WTC11 (cell line): ENCODE measurements at regions not wholly inside any gene's neighbourhood (a gene's known extent, or its start where the extent isn't known, plus 50 kb on each side); places are given as distances from the start of the nearest gene placed in this dataset.

Experiments used
- CREB1 ChIP-seq: sonication (generic); formaldehyde crosslinking; IDR thresholded peaks from 2 replicates; pipeline ENCODE4 v1.8.0; 2023; ENCODE audit warnings: mild to moderate bottlenecking, missing genetic modification reagents
- CTCF ChIP-seq: fragments of 200-600 bp; IDR thresholded peaks from 2 replicates; pipeline ENCODE4 v1.8.0; 2022; ENCODE audit warnings: antibody characterized with exemption
- ELF4 ChIP-seq: sonication (generic); formaldehyde crosslinking; IDR thresholded peaks from 2 replicates; pipeline ENCODE4 v1.8.1; 2022; ENCODE audit warnings: low read depth, mild to moderate bottlenecking, moderate library complexity, missing genetic modification reagents
- FOXP4 ChIP-seq: sonication (generic); formaldehyde crosslinking; IDR thresholded peaks from 2 replicates; pipeline ENCODE4 v1.8.0; 2022; ENCODE audit warnings: mild to moderate bottlenecking, missing genetic modification reagents
- JUN ChIP-seq: sonication (generic); formaldehyde crosslinking; IDR thresholded peaks from 2 replicates; pipeline ENCODE4 v1.8.0; 2023; ENCODE audit warnings: mild to moderate bottlenecking, missing genetic modification reagents
- PREB ChIP-seq: sonication (generic); formaldehyde crosslinking; IDR thresholded peaks from 2 replicates; pipeline ENCODE4 v1.8.1; 2022; ENCODE audit warnings: mild to moderate bottlenecking, missing genetic modification reagents, moderate library complexity, borderline replicate concordance
- TEAD4 ChIP-seq: sonication (generic); formaldehyde crosslinking; IDR thresholded peaks from 2 replicates; pipeline ENCODE4 v1.8.0; 2022; ENCODE audit warnings: mild to moderate bottlenecking, missing genetic modification reagents
- ZNF396 ChIP-seq: fragments of 250-450 bp; sonication (Bioruptor Pico); IDR thresholded peaks from 2 replicates; pipeline ENCODE4 v1.8.0; 2021; ENCODE audit warnings: mild to moderate bottlenecking, moderate library complexity, borderline replicate concordance
- TF ChIP-seq, protein P1 (sequence below): sonication (generic); formaldehyde crosslinking; IDR thresholded peaks from 2 replicates; pipeline ENCODE4 v1.8.1; 2023; ENCODE audit warnings: mild to moderate bottlenecking, missing genetic modification reagents, moderate library complexity
- TF ChIP-seq, protein P2 (sequence below): sonication (generic); formaldehyde crosslinking; IDR thresholded peaks from 2 replicates; pipeline ENCODE4 v1.8.1; 2023; ENCODE audit warnings: mild to moderate bottlenecking, moderate library complexity, missing genetic modification reagents

DNA sequence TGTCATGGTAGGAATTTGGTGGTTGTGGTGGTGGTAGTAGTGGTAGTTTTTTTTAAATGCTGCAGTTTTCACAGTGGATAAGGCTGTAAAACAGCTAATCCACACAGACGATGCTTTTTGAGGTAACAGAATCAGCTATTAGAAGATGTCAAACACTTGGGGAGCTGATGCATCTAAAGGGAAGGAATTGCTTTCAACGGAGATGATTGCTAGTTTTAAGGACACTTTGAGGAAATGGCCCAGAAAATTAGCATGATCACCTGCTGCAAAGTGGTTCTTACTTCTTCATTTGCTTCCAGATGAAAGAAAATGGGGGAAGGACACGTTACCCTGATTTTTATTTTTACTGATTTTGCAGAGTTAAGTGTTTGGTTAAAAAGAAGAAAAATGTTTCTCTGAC is 178.2 kb upstream of the ATP10B start:
- TF ChIP-seq FOXP4 (CRISPR knock-in tag) (no peak), CTCF (no peak), JUN (CRISPR knock-in tag) (no peak), ELF4 (CRISPR knock-in tag) (no peak), PREB (CRISPR knock-in tag) (no peak), TEAD4 (no peak), ZNF396 (CRISPR knock-in tag) (no peak), CREB1 (CRISPR knock-in tag) (no peak)
- TF ChIP-seq, protein P1, sequence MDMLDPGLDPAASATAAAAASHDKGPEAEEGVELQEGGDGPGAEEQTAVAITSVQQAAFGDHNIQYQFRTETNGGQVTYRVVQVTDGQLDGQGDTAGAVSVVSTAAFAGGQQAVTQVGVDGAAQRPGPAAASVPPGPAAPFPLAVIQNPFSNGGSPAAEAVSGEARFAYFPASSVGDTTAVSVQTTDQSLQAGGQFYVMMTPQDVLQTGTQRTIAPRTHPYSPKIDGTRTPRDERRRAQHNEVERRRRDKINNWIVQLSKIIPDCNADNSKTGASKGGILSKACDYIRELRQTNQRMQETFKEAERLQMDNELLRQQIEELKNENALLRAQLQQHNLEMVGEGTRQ (CRISPR knock-in tag) = no peak
- TF ChIP-seq, protein P2, sequence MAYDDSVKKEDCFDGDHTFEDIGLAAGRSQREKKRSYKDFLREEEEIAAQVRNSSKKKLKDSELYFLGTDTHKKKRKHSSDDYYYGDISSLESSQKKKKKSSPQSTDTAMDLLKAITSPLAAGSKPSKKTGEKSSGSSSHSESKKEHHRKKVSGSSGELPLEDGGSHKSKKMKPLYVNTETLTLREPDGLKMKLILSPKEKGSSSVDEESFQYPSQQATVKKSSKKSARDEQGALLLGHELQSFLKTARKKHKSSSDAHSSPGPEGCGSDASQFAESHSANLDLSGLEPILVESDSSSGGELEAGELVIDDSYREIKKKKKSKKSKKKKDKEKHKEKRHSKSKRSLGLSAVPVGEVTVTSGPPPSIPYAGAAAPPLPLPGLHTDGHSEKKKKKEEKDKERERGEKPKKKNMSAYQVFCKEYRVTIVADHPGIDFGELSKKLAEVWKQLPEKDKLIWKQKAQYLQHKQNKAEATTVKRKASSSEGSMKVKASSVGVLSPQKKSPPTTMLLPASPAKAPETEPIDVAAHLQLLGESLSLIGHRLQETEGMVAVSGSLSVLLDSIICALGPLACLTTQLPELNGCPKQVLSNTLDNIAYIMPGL (CRISPR knock-in tag) = no peak
